HG03108 (cell line): ENCODE measurements at regions not wholly inside any gene's neighbourhood (a gene's known extent, or its start where the extent isn't known, plus 50 kb on each side); places are given as distances from the start of the nearest gene placed in this dataset.
"Not testable (repeated sequence)": the region's sequence is repeated elsewhere in the genome, so short reads cannot be mapped to it uniquely, and the experiment has no call there.

Experiments
- ATAC-seq: cut with Tn5 transposase; IDR thresholded peaks from one replicate; pipeline ENCODE4 v1.9.1; 2021; ENCODE audit warnings: moderate library complexity; ENCODE audit not compliant: unreplicated experiment

DNA sequence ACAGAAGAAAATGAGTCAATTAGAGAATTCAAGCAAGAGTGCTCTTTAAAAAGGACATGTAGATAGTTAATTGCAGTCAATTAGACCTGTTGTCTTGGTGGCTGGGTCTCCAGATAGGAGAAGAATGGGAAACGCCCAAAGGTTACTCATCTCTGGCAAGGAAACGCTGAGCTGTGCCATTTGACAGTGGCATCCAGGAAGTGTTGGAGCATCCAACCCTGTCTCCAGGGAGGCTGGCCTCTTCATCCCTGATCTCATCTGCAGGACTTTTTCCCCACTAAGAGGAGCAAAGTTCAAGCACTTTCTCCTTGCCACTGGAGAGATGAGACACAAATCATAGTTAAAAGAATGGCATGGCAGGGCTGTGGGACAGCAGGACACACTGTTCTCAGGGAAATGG is 111.7 kb upstream of the MSX2 start:
- ATAC-seq = no peak

DNA sequence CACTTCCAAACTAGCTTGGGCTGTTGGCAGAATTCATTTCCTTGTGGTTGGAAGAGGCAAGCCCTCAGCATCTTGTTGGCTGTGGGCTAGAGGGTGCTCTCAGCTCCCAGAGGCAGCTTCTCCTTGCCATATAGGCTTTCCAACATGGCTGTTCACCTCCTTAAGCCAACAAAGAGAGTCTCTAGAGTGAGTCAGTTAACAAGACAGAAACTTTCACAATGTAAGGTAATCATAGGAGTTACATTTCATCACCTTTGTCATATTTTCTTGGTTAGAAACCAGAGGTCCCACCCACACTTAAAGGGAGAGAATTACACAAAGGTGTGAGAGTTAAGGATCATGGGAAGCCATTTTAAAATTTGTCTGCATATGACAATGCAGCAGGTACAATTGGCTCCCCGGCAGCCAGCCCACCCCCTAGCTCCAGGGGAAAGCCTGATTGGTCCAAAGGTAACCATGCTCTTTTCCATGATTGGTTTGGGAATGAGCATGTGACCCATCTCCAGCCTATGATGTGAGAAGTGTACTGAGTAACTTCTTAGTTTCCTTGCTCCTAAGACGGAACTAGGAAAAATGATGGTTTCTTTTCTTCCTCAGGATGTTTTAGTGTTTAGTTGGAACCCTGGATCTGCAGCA is 109.8 kb upstream of the MSX2 start:
- ATAC-seq = no peak

DNA sequence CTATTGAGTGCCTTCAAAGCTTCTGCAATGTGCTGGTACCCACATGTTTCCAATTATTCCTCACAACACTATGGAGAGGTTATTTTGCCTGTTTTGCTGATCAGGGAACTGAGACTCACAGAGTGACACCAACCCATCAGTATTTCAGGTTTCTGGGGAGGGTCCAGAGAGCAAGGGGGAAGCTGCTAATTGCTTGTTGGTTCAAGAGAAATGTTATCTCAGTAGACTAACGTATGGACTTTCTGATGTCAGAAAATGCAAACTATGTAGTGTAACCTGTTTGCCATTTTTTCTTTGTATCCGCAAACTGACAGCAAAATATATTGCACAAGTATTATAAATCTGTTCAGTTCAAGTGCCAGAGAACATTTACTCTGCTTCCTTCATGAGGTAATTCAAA is 108.3 kb upstream of the MSX2 start:
- no peak for ATAC-seq

DNA sequence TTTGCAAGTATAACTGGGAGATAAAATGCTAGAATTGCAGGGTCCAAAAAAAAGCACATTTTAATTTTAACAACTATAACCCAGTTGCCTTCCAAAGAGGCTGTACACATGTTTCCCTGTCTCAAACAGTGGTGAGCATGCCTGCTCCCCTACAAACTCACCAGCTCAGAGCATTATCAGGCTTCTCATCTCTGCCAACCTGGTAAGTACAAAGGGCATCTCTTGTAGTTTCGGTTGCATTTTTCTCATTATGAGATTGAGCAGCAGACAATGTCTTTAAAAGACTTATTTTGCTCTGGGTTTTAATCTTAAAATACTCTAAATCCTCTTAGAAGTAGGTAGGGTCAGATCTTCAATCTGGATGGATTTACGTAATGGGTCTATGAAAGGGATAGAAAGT is 107.1 kb upstream of the MSX2 start:
- no peak for ATAC-seq

DNA sequence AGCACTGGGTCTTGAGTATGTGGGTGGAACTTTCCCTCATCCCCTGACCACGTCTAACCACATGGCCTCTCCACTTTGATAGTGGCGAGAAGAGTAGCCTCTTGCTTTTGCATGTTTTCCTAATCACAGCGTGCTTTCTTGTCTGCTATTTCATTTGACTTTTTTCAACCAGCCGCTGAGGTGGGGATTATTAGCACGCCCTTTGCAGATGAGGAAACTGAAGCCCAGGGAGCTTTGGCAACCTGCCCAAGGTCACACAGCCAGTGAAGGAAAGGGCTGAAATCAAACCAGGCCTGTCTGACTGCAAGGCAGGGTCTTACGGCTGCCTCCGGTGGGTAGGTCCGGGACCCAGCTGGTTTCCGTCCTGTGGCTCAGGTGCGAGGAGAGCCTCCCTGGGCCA is 106.5 kb upstream of the MSX2 start:
- no peak for ATAC-seq

DNA sequence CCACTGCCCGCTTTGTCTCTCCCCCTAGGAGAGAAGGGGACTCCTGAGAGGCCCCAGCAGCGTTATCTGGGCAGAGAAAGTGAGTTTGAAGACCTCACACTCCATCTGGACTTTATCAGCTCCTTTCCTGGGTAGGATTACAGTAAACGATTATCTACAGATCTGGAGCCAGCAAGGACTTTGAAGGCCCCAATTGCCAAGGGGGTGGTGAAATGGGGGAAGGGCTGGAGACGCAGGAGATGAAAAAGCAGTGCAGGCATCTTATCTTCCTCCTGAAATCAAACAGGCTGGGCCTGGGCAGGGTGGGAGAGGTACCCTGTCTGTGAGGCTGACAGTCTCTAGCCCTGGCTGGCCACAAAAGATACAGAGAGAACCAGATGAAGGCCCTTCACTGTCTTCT is 105.8 kb upstream of the MSX2 start:
- ATAC-seq = no peak

DNA sequence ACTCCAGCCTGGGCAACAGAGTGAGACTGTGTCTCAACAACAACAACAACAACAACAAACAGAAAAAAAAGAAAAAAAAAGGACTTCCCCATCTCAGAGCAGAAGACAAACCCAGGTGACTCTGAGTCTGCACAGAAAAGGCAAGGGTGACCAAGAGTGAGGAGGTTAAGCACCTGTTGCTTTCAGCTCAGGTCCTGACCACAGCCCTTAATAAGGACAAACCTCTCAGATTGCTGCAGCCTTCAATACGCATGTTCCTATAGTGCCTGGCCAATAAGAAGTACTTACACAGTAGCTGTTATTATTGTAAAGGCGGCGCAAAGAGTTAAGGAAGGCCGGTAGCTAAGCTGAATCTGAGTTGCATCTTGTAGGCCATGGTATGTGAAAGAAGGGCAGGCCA is 102.3 kb upstream of the MSX2 start:
- ATAC-seq = no peak

DNA sequence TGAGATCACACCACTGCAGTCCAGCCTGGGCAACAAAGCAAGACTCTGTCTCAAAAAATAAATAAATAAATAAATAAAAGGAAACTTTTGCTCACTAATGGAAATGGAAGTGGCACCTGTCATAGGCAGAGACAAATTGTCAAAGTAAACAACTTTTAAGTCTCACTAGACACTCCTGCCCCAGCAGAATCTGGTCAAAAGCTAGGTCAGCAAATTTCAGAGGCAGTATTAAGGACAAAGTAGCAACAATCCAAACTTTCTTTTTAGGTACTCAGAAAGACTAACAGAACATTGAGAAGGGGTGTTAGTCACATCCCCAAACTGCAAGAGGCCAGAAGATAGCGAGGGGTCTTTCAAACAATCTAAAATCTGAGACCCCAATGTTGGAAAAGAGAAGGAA is 101.4 kb upstream of the MSX2 start:
- ATAC-seq = no peak

DNA sequence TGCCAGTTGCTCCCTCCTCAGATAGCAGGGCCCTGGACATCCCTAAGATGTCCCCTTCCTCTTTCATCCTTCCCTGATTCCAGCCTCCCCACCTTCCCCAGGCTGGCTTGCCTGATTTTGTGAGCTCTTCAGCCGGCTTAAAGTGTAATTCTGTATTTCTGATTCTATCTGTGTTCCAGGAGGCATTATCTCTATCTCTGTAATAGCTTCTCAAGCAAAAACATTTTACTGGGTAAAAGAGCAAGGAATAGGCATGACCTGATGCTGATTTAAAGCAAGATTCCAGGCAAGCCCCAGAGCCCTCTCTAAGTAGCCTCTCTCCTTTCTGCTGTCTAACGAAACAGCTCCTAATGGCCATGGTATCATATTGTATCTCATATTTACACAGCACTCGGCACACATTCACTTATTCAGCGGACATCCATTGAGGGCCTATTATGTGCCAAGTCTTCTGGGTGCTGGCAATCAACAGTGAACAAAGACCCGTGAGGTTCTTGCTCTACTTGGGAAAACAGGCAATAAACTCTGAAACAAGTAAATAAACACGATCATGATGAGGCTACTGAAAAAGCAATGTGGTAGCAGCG is 100.9 kb upstream of the MSX2 start:
- no peak for ATAC-seq

DNA sequence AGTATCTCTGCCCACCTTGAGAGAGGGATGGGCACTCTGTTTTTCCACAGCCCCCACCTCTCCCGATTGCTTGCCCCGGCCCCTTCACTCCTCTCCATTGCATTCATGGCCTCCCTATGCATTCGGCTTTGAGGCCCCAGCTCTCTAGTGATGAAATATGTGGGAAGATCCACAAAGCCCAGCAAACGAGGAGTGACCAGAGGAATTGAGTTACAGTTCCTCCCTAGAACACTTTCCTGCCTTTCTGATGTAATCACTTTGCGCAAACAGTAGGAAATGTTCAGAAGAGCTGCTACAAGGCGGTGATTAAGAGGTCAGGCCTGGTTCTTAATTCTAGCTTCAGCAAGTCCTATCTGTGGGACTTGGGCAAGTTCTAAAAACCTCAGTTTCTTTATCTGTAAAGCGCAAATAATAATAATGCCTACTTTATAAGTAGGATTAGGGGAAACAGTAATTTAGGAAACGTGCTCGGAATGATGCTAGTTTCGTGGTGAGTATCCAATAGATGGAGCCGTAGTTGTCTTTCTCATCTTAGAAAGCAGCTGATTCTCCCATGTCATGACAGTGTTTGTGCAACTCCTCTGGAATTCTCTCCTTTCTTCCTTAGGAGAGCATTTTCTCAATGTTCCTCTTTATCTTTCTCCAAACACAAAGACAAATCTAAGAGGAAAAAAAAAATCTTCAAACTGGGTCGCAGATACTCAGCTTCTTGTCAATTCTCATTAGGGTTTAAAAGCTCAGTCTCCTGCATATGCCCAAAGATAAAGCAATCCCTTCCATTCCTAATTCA is 99.5 kb upstream of the MSX2 start:
- no peak for ATAC-seq

DNA sequence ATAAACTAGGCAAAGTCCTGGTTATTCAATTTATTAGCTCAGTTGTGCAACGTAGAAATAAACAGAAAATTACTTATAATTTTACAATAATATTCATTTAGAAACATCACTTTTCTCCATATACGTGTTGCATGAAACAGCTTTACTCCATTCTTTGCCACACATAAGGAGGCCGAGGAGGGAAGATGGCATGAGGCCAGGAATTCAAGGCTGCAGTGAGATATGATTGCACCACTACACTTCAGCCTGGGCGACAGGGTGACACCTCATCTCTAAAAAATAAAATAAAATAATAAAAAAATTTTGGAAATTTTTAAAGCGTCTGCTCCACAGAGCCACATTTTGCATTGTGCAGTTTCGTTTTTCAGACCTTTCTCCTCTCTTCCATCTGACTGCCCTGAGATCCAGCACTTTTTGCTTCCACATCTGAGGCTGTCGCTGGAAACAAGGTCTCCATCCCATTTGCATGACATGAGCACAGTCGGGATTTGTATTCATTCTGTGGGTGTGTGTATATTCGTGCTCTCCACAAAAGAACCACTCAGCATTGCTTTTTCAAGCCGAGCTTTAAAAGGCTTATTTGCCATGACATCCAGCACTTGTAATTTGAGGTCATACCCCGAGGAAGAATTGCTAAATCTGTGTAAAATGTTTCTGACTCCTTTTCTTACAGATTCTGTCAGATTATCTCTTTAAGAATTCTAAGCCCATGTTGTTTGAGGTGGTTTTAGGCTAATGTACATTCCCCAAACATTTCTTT is 98.6 kb upstream of the MSX2 start:
- no peak for ATAC-seq

DNA sequence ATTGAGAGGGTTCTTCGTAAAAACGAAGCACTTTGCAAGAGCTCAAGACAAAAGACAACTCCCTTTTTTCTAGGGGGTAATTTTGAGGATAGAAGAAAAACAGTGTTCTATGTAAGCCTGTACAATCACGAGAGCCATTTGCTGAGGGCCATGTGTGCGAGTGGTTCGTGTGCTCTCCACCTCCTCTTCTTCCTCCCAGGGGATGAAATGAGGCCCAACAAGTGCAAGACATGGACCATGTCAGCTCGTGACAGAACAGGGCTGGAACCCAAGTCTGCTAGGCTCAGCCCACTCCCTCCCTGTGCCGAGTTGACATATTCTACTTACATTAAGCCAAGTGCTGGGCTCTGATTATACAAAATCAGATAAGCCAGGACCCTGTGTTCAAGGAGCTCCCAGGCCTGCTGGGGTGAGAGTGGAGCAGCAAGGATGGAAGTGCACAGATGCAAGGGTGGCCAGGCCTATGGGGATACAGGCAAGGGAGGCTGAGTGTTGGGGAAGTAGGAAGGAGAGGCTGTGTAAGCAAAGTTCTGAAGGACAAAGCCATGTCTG is 97.9 kb upstream of the MSX2 start:
- ATAC-seq = no peak

DNA sequence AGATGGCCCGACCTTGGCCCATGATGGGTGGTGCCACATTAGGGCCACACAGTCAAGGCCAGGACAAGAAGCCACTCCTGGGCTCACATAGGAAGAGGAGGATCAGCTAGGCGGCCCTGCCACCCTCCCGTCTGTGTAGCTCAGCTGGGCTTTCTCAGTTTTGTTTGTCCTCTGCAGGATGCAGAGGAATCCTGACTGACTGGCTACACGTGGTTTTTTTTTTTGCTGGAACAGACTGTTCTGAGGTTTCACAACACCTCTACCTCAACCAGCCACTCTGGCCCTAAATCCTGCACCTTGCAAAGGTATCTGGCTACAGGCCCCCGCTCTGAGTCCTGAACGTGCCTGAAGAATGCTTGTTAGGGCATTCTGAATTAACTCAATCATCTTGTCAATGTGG is 88.3 kb upstream of the MSX2 start:
- ATAC-seq = no peak

DNA sequence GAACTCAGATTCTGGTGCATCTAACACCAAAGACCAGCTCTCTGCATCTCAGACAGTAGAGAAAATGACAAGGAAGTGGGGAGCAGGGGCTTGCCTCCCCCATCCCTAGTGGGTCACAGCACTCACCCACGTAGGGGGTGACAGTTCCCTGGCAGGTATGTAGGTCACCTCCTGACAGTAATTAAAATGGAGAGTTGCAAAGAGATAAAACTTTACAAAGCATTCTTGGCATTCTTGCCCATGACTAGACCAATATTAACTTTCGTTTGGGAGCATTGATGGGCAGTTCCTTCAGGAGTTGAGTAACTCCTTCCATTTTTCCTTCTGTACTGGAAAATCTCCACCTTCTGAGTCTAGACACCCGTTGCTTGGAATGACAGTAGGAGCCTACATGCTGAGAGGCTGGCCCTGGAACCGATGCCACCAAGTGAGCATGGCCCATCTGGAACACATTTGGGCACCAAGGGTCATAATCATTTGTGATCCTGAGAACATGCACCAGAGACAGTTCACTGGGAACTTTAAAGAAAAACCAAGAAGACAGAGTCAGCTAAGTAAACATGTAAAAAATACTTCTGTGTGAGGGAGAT is 81.5 kb upstream of the MSX2 start:
- ATAC-seq = no peak

DNA sequence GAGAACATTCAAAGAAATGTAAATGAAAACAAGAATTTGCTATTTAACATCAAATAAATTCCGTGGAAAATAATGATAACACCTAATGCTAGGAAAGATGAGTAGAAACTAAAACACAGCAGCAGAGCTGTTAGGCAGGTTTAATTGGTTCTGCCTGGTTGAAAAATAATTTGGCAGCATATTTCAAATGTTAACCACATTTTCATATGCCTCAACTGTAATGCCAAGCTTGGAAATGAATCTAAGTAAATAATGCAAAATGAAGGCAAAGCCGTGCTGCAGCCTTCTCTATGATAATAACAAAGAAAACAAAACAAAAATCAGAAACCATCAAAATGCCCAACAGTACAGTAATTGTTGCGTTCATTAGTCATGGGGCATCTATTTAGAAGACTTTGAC is 79.9 kb upstream of the MSX2 start:
- no peak for ATAC-seq

DNA sequence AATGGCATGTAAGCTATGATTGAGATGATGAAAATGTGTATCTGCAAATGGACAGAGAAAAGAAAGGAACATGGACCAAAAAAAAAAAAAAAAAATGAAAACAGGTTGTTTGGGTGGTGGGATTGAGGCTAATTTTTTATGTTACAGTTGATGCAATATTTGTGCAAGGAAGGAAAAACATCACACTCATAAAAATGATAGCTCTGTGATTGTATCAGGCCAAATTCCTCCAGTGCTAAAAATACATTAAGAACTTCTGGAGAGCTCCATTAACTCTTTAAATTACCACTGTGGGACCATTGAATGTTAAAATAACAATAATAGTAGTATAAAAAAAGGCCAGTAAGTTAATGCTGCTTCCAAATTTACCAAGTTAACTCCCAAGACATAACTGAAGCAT is 79.5 kb upstream of the MSX2 start:
- ATAC-seq = no peak

DNA sequence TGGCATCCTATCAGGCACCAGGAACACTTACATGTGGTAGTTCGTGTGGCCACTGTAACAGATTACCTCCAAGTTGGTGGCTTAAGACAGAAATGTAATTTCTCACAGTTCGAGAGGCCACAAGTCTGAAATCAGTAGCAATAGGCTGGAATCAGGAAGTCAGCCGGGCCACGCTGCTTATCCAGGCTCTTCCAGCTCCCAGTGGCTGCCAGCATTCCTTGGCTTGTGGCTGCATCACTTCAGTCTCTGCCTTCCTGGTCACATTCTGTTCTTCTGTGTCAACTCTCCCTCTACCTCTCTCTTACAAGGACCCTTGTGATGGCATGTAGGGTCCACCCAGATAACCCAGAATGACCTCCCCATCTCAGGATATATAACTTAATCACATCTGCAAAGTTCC is 78.7 kb upstream of the MSX2 start:
- ATAC-seq = no peak

DNA sequence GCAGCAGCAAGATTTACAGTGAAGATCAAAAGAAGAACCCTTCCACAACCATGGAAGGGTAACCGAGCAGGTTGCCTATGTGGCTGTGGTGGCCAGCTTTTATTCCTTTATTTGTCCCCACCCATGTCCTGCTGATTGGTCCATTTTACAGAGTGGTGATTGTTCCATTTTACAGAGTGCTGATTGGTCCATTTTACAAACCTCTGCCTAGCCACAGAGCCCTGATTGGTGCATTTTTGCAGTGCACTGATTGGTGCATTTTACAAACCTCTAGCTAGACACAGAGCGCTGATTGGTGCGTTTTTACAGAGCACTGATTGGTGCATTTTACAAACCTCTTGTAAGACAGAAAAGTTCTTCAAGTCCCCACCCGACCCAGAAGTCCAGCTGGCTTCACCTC is 75.8 kb upstream of the MSX2 start:
- not testable (repeated sequence) for ATAC-seq

DNA sequence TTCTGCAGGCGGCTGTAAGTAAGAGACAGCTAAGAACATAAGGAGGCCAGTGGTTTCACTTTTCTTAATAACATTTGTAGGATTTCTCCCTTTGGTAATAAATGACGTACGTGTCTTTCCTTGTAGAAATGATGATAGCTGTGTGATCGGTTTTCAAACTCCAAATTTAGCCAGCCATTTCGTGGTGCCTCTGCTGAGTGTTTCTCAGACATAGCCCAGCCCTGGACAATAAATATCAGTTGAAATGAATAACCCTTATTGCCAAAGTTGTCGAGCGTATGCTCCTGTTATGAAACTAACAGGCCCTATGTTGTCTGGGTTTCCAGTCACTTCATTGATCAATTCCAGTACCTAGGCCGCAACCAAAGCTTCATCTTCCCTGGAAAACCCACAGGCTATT is 75.0 kb upstream of the MSX2 start:
- no peak for ATAC-seq

DNA sequence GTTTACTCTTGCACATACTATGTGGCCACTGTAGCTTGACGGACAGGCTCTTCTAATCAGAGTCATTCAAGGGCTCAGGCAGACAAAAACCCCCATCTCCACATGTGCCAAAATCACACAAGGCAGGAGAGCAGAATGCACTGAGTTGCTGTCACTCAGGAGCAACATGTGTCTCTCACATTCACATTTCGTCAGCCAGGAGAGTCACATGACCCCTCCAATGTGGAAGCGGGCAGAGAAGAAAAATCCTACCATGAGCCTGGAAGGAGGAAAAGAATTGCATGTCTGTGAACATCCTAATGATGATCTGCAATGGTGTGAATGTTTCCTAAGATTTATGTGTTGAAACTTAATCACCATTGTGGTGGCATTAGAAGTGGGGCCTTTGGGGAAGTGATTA is 69.9 kb upstream of the MSX2 start:
- no peak for ATAC-seq

DNA sequence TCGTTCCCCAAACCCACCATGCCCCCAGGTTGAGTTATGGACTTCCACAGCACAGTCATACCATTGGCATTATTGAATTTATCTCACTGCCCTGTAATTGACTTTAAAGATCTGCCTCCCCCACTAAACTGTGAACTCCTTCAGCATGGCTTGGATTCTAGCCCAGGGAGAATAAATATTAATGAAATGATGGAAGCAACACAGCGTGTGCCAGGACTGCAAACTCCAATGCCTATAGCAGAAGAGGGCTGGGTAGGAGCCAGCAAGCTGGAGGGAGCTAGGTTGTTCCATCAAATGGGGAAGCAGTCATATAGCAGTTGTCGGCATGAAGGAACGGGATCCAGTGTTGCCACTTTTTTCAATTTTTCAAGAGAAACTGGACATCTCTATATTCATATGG is 69.0 kb upstream of the MSX2 start:
- no peak for ATAC-seq
